ENCODE measurements at regions not wholly inside any gene's neighbourhood (a gene's known extent, or its start where the extent isn't known, plus 50 kb on each side); places are given as distances from the start of the nearest gene placed in this dataset.

- Histone ChIP-seq H3K9ac (ENCODE audit: low read depth, low read length) (no peak overlapping the region), H3K36me3 (ENCODE audit: insufficient read depth, low read length) (no peaks in the 10 kb centered on the region), H4K20me1 (ENCODE audit: insufficient read depth, low read length) (no peaks in the 10 kb centered on the region), H3K27me3 (ENCODE audit: insufficient read depth, low read length, poor library complexity) (no peaks in the 10 kb centered on the region), H3K9me3 (ENCODE audit: insufficient read depth, low read length, severe bottlenecking) (no peaks in the 10 kb centered on the region), H3K4me3 (ENCODE audit: low read depth in 1 of 2, low read length in 2 of 2) (no peak overlapping the region), H3K4me1 (ENCODE audit: insufficient read depth, low read length) (peaks cover 18% of the 10 kb centered on the region), H3K4me2 (ENCODE audit: insufficient read depth, low read length) (peak overlapping the region; percentile 30), H2AFZ (ENCODE audit: low read depth, low read length) (peak overlapping the region; percentile 42; the same call in 1 of the 2 replicates), H3K27ac (ENCODE audit: low read length) (peak overlapping the region; percentile 41), H3K79me2 (ENCODE audit: insufficient read depth, low read length) (no peaks in the 10 kb centered on the region)
- peak; percentile 96 for ATAC-seq (ENCODE audit: insufficient read depth, low read depth)
- DNase-seq = peak; percentile 55
- TF ChIP-seq EZH2 (IDR thresholded peaks at IDR 0.05; ENCODE audit: borderline replicate concordance, low read depth, low read length, severe bottlenecking) = no peak
- no peak for TF ChIP-seq CTCF (IDR thresholded peaks at IDR 0.05; ENCODE audit: borderline replicate concordance, extremely low read depth, low read length, poor library complexity, severe bottlenecking)
These were observed 63.3 kb upstream of the RGMA start for GRCh38 chr15:93152360-93152759.

GRCh38 chr15:93150910-93151881 is 62.2 kb upstream of the RGMA start:
- H3K4me2 ChIP-seq (ENCODE audit: insufficient read depth, low read length) = no peak overlapping the region
- H3K9me3 ChIP-seq (ENCODE audit: insufficient read depth, low read length, severe bottlenecking) = no peaks in the 10 kb centered on the region
- no peaks in the 10 kb centered on the region for H3K36me3 ChIP-seq (ENCODE audit: insufficient read depth, low read length)
- H3K4me1 ChIP-seq (ENCODE audit: insufficient read depth, low read length) = peaks cover 18% of the 10 kb centered on the region
- H3K9ac ChIP-seq (ENCODE audit: low read depth, low read length) = no peak overlapping the region
- no peak overlapping the region for H2AFZ ChIP-seq (ENCODE audit: low read depth, low read length)
- ATAC-seq (ENCODE audit: insufficient read depth, low read depth) (no peak), DNase-seq (no peak)
- H4K20me1 ChIP-seq (ENCODE audit: insufficient read depth, low read length) = no peaks in the 10 kb centered on the region
- no peak overlapping the region for H3K27ac ChIP-seq (ENCODE audit: low read length)
- no peaks in the 10 kb centered on the region for H3K27me3 ChIP-seq (ENCODE audit: insufficient read depth, low read length, poor library complexity)
- no peaks in the 10 kb centered on the region for H3K79me2 ChIP-seq (ENCODE audit: insufficient read depth, low read length)
- no peak for TF ChIP-seq CTCF (IDR thresholded peaks at IDR 0.05; ENCODE audit: borderline replicate concordance, extremely low read depth, low read length, poor library complexity, severe bottlenecking)
- no peak for TF ChIP-seq EZH2 (IDR thresholded peaks at IDR 0.05; ENCODE audit: borderline replicate concordance, low read depth, low read length, severe bottlenecking)
- no peak overlapping the region for H3K4me3 ChIP-seq (ENCODE audit: low read depth in 1 of 2, low read length in 2 of 2)

GRCh38 chr15:93146601-93147000 is 57.6 kb upstream of the RGMA start:
- no peaks in the 10 kb centered on the region for H3K36me3 ChIP-seq (ENCODE audit: insufficient read depth, low read length)
- H3K4me3 ChIP-seq (ENCODE audit: low read depth in 1 of 2, low read length in 2 of 2) = no peak overlapping the region
- no peak overlapping the region for H3K4me2 ChIP-seq (ENCODE audit: insufficient read depth, low read length)
- no peak overlapping the region for H3K9ac ChIP-seq (ENCODE audit: low read depth, low read length)
- H3K4me1 ChIP-seq (ENCODE audit: insufficient read depth, low read length) = peaks cover 13% of the 10 kb centered on the region
- no peaks in the 10 kb centered on the region for H3K27me3 ChIP-seq (ENCODE audit: insufficient read depth, low read length, poor library complexity)
- H2AFZ ChIP-seq (ENCODE audit: low read depth, low read length) = no peak overlapping the region
- DNase-seq (no peak), ATAC-seq (ENCODE audit: insufficient read depth, low read depth) (no peak)
- no peaks in the 10 kb centered on the region for H3K79me2 ChIP-seq (ENCODE audit: insufficient read depth, low read length)
- no peaks in the 10 kb centered on the region for H4K20me1 ChIP-seq (ENCODE audit: insufficient read depth, low read length)
- no peaks in the 10 kb centered on the region for H3K9me3 ChIP-seq (ENCODE audit: insufficient read depth, low read length, severe bottlenecking)
- TF ChIP-seq EZH2 (IDR thresholded peaks at IDR 0.05; ENCODE audit: borderline replicate concordance, low read depth, low read length, severe bottlenecking) (no peak), CTCF (IDR thresholded peaks at IDR 0.05; ENCODE audit: borderline replicate concordance, extremely low read depth, low read length, poor library complexity, severe bottlenecking) (no peak)
- H3K27ac ChIP-seq (ENCODE audit: low read length) = no peak overlapping the region
